ENCODE measurements at regions not wholly inside any gene's neighbourhood (a gene's known extent, or its start where the extent isn't known, plus 50 kb on each side); places are given as distances from the start of the nearest gene placed in this dataset.

DNA sequence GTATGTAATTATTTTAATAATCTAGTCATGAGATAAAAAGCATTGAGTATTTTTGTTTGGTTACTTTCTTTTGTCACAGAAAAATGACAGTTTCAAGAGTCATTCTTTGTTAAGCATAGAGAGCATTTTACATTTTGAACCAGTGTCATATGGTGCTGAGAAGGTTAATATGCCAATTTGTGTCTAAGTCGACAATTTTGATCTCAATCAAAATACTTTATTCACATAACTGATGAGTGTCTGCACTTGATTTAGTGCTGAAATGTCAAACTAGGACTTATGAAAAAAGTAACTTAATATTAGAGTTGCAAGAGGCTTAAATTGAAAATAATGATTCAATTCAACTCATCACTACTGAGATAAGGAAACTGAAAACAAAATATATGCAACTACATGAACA lies 1804.6 kb upstream of the ACO1 start:
- Histone ChIP-seq H3K36me3 (ENCODE audit: low read depth, missing control alignments) (no peaks in the 10 kb centered on the region), H3K4me3 (no peak overlapping the region), H3K9me3 (no peaks in the 10 kb centered on the region), H3K27me3 (no peaks in the 10 kb centered on the region), H3K4me1 (no peaks in the 10 kb centered on the region), H3K27ac (no peak overlapping the region)
- no peak for DNase-seq
- intact Hi-C loops (cut with DNase I; ENCODE audit: low total_unique reads), result no loop called here
- WGBS, 2 donors, result 88 to 89% methylated on average over 1 of the region's 1 CpG
- TF ChIP-seq, protein P1, sequence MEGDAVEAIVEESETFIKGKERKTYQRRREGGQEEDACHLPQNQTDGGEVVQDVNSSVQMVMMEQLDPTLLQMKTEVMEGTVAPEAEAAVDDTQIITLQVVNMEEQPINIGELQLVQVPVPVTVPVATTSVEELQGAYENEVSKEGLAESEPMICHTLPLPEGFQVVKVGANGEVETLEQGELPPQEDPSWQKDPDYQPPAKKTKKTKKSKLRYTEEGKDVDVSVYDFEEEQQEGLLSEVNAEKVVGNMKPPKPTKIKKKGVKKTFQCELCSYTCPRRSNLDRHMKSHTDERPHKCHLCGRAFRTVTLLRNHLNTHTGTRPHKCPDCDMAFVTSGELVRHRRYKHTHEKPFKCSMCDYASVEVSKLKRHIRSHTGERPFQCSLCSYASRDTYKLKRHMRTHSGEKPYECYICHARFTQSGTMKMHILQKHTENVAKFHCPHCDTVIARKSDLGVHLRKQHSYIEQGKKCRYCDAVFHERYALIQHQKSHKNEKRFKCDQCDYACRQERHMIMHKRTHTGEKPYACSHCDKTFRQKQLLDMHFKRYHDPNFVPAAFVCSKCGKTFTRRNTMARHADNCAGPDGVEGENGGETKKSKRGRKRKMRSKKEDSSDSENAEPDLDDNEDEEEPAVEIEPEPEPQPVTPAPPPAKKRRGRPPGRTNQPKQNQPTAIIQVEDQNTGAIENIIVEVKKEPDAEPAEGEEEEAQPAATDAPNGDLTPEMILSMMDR (IDR thresholded peaks at IDR 0.05), result no peak
- TF ChIP-seq POLR2A (IDR thresholded peaks at IDR 0.05), result no peak

DNA sequence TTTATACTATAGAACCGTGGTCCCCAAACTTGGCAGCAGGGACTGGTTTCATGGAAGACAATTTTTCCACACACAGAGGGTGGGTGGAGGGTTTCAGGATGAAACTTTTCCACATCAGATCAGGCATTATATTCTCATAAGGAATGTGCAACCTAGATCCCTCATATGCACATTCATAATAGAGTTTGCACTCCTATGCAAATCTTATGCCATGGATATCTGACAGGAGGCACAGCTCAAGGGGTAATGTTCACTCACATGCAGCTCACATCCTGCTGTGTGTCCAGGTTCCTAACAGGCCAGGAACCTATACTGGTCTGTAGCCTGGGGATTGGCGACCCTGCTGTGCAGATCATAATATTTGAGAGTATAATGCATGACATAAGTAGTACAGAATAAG lies 1802.2 kb upstream of the ACO1 start:
- WGBS, 2 donors, result 80 to 88% methylated on average over 2 of the region's 2 CpGs
- TF ChIP-seq, protein P1 (IDR thresholded peaks at IDR 0.05), result no peak
- TF ChIP-seq POLR2A (IDR thresholded peaks at IDR 0.05), result no peak
- DNase-seq, result no peak
- Histone ChIP-seq H3K4me3 (no peak overlapping the region), H3K9me3 (no peaks in the 10 kb centered on the region), H3K4me1 (no peaks in the 10 kb centered on the region), H3K36me3 (ENCODE audit: low read depth, missing control alignments) (no peaks in the 10 kb centered on the region), H3K27me3 (no peaks in the 10 kb centered on the region), H3K27ac (no peak overlapping the region)
- intact Hi-C loops (cut with DNase I; ENCODE audit: low total_unique reads), result no loop called here

DNA sequence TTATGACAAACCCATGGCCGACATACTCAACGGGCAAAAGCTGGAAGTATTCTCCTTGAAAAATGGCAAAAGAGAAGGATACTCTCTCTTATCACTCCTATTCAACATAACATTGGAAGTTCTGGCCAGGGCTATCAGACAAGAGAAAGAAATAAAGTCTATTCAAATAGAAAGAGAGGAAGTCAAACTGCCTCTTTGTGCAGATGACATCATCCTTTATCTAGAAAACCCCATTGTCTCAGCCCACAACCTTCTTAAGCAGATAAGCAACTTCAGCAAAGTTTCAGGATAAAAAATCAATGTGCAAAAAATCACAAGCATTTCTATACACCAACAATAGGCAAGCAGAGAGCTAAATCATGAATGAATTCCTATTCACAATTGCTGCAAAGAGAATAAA lies 1799.9 kb upstream of the ACO1 start:
- intact Hi-C loops (cut with DNase I; ENCODE audit: low total_unique reads), result no loop called here
- Histone ChIP-seq H3K9me3 (no peaks in the 10 kb centered on the region), H3K36me3 (ENCODE audit: low read depth, missing control alignments) (no peaks in the 10 kb centered on the region), H3K27me3 (no peaks in the 10 kb centered on the region), H3K27ac (no peak overlapping the region), H3K4me1 (no peaks in the 10 kb centered on the region), H3K4me3 (no peak overlapping the region)
- no peak for TF ChIP-seq POLR2A (IDR thresholded peaks at IDR 0.05)
- TF ChIP-seq, protein P1 (IDR thresholded peaks at IDR 0.05), result no peak
- 33 to 55% methylated on average over 2 of the region's 2 CpGs for WGBS, 2 donors
- DNase-seq, result no peak

DNA sequence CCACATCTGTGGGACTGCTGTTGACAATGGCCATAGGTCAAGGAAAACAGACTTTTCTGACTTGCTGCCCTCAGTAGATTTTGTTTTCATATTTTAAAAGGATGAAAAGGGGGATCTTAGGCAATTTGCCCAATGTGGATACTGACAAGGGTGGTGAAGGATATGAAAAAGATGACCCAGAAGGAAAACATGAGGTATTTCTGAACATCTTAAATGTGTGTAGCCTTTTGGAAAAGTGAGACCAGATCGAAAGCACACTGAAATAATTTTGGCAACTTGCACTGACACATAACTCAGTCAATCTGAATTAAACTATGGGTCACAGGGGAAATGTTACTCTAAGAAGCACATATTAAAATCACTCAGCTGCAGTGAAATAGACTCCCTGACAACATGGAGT lies 1793.0 kb upstream of the ACO1 start:
- no peak for TF ChIP-seq POLR2A (IDR thresholded peaks at IDR 0.05)
- TF ChIP-seq, protein P1 (IDR thresholded peaks at IDR 0.05), result no peak
- 45 to 50% methylated on average over 1 of the region's 1 CpG for WGBS, 2 donors
- intact Hi-C loops (cut with DNase I; ENCODE audit: low total_unique reads), result no loop called here
- DNase-seq, result no peak
- no peaks in the 10 kb centered on the region for H3K36me3 ChIP-seq (ENCODE audit: low read depth, missing control alignments)
- H3K27me3 ChIP-seq, result no peaks in the 10 kb centered on the region
- H3K27ac ChIP-seq, result no peak overlapping the region
- H3K4me3 ChIP-seq, result no peak overlapping the region
- no peaks in the 10 kb centered on the region for H3K9me3 ChIP-seq
- no peaks in the 10 kb centered on the region for H3K4me1 ChIP-seq

DNA sequence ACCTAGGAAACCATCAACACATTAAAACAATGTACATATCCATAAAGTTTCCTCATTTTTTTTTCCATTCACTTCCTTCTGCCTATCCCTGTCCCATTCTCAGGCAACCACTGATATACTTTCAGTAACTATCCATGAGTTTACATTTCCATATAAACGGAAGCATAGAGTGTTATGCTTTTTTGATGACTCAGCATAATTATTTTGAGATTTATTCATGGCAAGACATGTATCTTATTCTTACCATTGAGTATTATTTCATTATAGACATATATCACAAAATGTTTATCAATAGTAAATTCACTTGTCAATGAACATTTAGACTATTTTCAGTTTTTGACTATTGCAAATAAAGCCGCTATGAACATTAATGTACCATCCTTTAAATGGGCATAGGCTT lies 1786.8 kb upstream of the ACO1 start:
- 93 to 94% methylated on average over 2 of the region's 2 CpGs for WGBS, 2 donors
- no peak for TF ChIP-seq POLR2A (IDR thresholded peaks at IDR 0.05)
- TF ChIP-seq, protein P1 (IDR thresholded peaks at IDR 0.05), result no peak

More for the DNA sequence above, 1786.8 kb upstream of the ACO1 start:
- Histone ChIP-seq H3K4me1 (no peaks in the 10 kb centered on the region), H3K36me3 (ENCODE audit: low read depth, missing control alignments) (no peaks in the 10 kb centered on the region), H3K4me3 (no peak overlapping the region), H3K9me3 (no peaks in the 10 kb centered on the region), H3K27ac (no peak overlapping the region), H3K27me3 (no peaks in the 10 kb centered on the region)
- intact Hi-C loops (cut with DNase I; ENCODE audit: low total_unique reads), result no loop called here
- no peak for DNase-seq

Data from testis (tissue), 2 donors.